ENCODE measurements at regions not wholly inside any gene's neighbourhood (a gene's known extent, or its start where the extent isn't known, plus 50 kb on each side); places are given as distances from the start of the nearest gene placed in this dataset.

DNA sequence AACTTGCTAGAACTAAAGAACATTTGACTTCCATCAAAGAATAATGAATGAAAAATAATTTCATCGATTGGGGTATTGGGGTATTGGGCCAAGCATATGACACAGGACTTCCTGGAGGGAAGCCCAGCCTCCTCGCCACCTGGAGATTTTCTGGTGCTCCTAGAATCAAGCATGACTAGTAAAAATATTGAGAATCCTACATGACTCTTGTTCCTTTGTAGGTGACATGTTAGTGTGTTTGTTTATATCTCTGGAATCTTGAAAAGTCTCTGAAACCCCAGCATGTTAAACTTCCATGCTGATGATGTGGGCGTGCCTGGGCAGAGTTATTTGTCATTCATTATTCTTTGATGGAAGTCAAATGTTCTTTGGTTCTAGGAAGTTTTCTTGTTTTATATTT is 90.1 kb upstream of the EPHB3 start:
- Histone ChIP-seq H3K27ac (ENCODE audit: low read length) (no peak overlapping the region), H3K9me3 (ENCODE audit: control insufficient read depth, insufficient read depth, low read depth, low read length) (no peaks in the 10 kb centered on the region), H3K4me1 (ENCODE audit: control insufficient read depth, insufficient read depth, low read length) (no peaks in the 10 kb centered on the region), H3K4me3 (ENCODE audit: low read depth in 2 of 2, low read length in 2 of 2) (no peak overlapping the region), H3K27me3 (ENCODE audit: control insufficient read depth, insufficient read depth, low read length) (peaks cover 43% of the 10 kb centered on the region), H3K36me3 (ENCODE audit: control insufficient read depth, insufficient read depth, low read length) (no peaks in the 10 kb centered on the region)
- TF ChIP-seq POLR2AphosphoS5 (IDR thresholded peaks at IDR 0.05; ENCODE audit: low read depth, low read length) = no peak
- TF ChIP-seq, protein P1, sequence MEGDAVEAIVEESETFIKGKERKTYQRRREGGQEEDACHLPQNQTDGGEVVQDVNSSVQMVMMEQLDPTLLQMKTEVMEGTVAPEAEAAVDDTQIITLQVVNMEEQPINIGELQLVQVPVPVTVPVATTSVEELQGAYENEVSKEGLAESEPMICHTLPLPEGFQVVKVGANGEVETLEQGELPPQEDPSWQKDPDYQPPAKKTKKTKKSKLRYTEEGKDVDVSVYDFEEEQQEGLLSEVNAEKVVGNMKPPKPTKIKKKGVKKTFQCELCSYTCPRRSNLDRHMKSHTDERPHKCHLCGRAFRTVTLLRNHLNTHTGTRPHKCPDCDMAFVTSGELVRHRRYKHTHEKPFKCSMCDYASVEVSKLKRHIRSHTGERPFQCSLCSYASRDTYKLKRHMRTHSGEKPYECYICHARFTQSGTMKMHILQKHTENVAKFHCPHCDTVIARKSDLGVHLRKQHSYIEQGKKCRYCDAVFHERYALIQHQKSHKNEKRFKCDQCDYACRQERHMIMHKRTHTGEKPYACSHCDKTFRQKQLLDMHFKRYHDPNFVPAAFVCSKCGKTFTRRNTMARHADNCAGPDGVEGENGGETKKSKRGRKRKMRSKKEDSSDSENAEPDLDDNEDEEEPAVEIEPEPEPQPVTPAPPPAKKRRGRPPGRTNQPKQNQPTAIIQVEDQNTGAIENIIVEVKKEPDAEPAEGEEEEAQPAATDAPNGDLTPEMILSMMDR (IDR thresholded peaks at IDR 0.05) = no peak
- TF ChIP-seq TCF7L2 (IDR thresholded peaks at IDR 0.05; ENCODE audit: low read depth, low read length) = no peak
- no peak for TF ChIP-seq SIN3A (IDR thresholded peaks at IDR 0.05; ENCODE audit: borderline replicate concordance, insufficient read depth, low read depth, low read length)
- TF ChIP-seq, protein P2, sequence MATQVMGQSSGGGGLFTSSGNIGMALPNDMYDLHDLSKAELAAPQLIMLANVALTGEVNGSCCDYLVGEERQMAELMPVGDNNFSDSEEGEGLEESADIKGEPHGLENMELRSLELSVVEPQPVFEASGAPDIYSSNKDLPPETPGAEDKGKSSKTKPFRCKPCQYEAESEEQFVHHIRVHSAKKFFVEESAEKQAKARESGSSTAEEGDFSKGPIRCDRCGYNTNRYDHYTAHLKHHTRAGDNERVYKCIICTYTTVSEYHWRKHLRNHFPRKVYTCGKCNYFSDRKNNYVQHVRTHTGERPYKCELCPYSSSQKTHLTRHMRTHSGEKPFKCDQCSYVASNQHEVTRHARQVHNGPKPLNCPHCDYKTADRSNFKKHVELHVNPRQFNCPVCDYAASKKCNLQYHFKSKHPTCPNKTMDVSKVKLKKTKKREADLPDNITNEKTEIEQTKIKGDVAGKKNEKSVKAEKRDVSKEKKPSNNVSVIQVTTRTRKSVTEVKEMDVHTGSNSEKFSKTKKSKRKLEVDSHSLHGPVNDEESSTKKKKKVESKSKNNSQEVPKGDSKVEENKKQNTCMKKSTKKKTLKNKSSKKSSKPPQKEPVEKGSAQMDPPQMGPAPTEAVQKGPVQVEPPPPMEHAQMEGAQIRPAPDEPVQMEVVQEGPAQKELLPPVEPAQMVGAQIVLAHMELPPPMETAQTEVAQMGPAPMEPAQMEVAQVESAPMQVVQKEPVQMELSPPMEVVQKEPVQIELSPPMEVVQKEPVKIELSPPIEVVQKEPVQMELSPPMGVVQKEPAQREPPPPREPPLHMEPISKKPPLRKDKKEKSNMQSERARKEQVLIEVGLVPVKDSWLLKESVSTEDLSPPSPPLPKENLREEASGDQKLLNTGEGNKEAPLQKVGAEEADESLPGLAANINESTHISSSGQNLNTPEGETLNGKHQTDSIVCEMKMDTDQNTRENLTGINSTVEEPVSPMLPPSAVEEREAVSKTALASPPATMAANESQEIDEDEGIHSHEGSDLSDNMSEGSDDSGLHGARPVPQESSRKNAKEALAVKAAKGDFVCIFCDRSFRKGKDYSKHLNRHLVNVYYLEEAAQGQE (IDR thresholded peaks at IDR 0.05; ENCODE audit: insufficient read depth in 1 of 2, low read depth in 2 of 2, low read length in 1 of 2) = no peak
- in situ Hi-C loops (cut with HindIII; ENCODE audit: low pct_unique_long_range_greater_than_20kb, low sequenced_read_pairs) (no loop called here), intact Hi-C loops (cut with micrococcal nuclease; ENCODE audit: unreplicated experiment) (no loop called here)
- DNase-seq (ENCODE audit: low read depth, low spot score) (no peak), ATAC-seq (no peak)
- BruUV-seq (replicated peaks) = no TSS peak
- POLR2A ChIA-PET = no interaction called here
- CTCF ChIA-PET = interaction anchor here (0.6 kb wide), 1 partner anchor 28 kb away, joined by 3 read pairs; no protein-coding TSS in a partner anchor

DNA sequence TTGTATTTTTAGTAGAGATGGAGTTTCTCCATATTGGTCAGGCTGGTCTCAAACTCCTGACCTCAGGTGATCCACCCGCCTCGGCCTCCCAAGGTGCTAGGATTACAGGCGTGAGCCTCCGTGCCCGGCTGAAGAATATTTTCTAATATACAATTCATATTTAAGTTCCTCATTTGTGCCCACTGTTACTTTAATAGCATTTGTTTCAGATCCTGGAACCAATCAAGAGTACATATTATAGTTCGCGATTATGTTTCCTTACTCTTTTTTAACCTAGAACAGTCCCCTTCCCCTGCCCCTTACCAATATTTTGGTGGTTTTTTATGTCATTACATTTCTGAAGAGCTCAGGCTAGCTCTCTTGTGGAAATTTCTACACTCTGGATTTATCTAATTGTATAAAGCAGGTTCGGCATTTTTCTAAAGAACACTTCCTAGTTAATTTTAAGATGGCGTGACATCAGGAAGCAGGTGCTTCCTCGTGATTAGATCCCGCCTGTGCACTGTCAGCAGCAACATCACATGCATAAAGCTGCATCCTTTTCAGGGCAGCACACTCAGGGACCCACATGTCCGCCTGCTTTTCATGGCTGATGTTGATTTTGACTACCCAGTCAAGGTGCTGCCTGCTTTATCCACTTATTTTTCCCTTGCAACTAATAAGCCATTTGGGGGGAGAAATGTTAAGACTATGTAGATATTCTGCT is 88.7 kb upstream of the EPHB3 start:
- intact Hi-C loops (cut with micrococcal nuclease; ENCODE audit: unreplicated experiment) = no loop called here
- no TSS peak for BruUV-seq (replicated peaks)
- DNase-seq (ENCODE audit: low read depth, low spot score) = no peak
- TF ChIP-seq TCF7L2 (IDR thresholded peaks at IDR 0.05; ENCODE audit: low read depth, low read length) (no peak), POLR2AphosphoS5 (IDR thresholded peaks at IDR 0.05; ENCODE audit: low read depth, low read length) (no peak), SIN3A (IDR thresholded peaks at IDR 0.05; ENCODE audit: borderline replicate concordance, insufficient read depth, low read depth, low read length) (no peak)
- TF ChIP-seq, protein P2 (IDR thresholded peaks at IDR 0.05; ENCODE audit: insufficient read depth in 1 of 2, low read depth in 2 of 2, low read length in 1 of 2) = no peak
- POLR2A ChIA-PET = no interaction called here
- Histone ChIP-seq H3K27ac (ENCODE audit: low read length) (no peak overlapping the region), H3K27me3 (ENCODE audit: control insufficient read depth, insufficient read depth, low read length) (peaks cover 50% of the 10 kb centered on the region), H3K36me3 (ENCODE audit: control insufficient read depth, insufficient read depth, low read length) (no peaks in the 10 kb centered on the region), H3K4me3 (ENCODE audit: low read depth in 2 of 2, low read length in 2 of 2) (no peak overlapping the region), H3K4me1 (ENCODE audit: control insufficient read depth, insufficient read depth, low read length) (no peaks in the 10 kb centered on the region), H3K9me3 (ENCODE audit: control insufficient read depth, insufficient read depth, low read depth, low read length) (no peaks in the 10 kb centered on the region)
- CTCF ChIA-PET = interaction anchor here (0.5 to 1.2 kb wide), 2 partner anchors 53 to 301 kb away, joined by 3 to 5 read pairs; no protein-coding TSS in a partner anchor
- in situ Hi-C loops (cut with HindIII; ENCODE audit: low pct_unique_long_range_greater_than_20kb, low sequenced_read_pairs) = no loop called here
- no peak for ATAC-seq
